Posterior cingulate gyrus (tissue), 11 donors: ENCODE measurements at regions not wholly inside any gene's neighbourhood (a gene's known extent, or its start where the extent isn't known, plus 50 kb on each side); places are given as distances from the start of the nearest gene placed in this dataset.

Source experiments
- DNase-seq, 10 donors: peaks; one replicate each; pipeline versions ENCODE4 v3.0.0 to v3.0.0-alpha.2; 2020 to 2021; ENCODE audit warnings: mixed read lengths in 3 of 10
- intact Hi-C: fragments of 100-400 bp; cut with DNase I; formaldehyde crosslinking; loops from one replicate; pipeline ENCODE4 v1.15.1; 2023

- intact Hi-C loops: no loop called here
- no peak for DNase-seq
Measured at GRCh38 chrX:46308110-46308509, 237.1 kb downstream of the ZNF674 start.

DNA sequence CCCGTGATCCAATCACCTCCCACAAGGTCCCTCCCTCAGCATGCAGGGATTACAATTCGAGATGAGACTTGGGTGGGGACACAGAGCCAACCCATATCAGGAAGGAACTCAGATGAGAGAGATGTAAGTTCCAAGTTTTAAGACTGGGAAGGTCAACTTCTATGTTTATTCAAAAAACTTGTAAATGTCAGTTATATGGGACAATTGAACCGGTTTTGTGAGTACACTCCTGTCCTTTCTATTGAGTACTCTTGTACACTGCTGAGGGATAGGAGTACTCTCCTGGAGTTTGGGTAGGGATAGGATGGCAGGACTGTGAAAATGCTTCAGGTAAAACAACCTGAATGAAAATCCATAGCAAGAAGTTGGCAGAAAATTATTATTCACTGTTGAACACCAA, 239.1 kb downstream of the ZNF674 start:
- no peak for DNase-seq
- intact Hi-C loops: no loop called here

GRCh38 chrX:46305431-46305830, 239.8 kb downstream of the ZNF674 start:
- no peak for DNase-seq
- intact Hi-C loops: no loop called here

DNA sequence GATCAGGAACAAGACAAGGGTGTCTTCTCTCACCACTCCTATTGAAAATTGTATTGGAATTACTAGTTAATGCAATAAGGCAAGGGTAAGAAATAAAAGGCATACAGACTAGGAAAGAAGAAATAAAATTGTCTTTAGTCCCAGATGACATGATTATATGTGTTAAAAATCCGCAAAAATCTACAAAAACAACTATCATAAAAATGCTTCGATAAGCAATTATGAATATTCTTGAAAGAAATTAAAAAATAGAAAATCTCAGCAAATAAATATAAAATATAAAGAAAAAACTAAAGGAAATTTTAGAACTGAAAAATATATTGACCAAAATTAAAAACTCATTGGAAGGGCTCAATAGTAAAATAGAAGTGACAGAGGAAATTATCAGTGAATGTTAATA, 243.3 kb downstream of the ZNF674 start:
- intact Hi-C loops: no loop called here
- no peak for DNase-seq

DNA sequence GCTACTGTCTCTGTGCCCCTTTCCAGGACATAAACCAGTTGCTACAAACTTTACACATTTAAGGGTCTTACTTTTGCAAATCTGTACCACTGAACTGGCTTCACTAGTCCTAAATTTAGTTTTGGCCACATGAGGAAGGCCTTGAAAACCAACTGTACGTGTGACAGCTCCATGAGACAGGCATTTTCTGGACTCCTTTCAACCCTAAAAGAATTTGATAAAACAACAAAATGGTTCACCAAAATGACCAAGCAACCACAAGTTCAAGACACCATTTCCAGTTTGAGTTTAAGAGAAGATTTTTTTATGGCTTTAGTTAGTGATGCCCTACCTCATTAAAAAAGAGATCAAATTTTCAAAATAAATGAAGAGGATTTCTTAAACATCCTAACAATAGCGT, 246.4 kb downstream of the ZNF674 start:
- intact Hi-C loops: no loop called here
- DNase-seq: no peak

DNA sequence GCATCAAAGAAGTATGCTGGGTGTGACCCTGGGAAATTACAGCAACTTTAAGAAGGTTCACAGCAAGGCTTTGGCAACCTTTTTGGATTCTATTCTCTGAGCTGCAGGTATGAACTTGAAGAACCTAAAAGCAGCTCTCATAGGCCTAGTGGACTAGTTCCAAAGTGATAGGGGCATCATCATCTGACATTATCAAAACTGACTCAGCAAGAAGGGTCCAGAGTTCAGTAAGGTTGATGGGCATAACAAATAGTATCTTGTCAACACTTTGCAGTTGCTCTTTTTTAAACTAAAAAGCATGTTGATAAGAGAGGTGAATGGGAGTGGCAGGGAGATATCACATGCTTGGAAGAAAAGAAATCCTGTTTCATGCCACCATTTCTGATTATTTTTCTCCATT, 249.3 kb downstream of the ZNF674 start:
- intact Hi-C loops: no loop called here
- DNase-seq: no peak

- no peak for DNase-seq
- intact Hi-C loops: no loop called here
Measured at GRCh38 chrX:46294234-46294633, 251.0 kb downstream of the ZNF674 start.

- intact Hi-C loops: no loop called here
- no peak for DNase-seq
Measured at GRCh38 chrX:46279925-46280313, 265.3 kb downstream of the ZNF674 start.

DNA sequence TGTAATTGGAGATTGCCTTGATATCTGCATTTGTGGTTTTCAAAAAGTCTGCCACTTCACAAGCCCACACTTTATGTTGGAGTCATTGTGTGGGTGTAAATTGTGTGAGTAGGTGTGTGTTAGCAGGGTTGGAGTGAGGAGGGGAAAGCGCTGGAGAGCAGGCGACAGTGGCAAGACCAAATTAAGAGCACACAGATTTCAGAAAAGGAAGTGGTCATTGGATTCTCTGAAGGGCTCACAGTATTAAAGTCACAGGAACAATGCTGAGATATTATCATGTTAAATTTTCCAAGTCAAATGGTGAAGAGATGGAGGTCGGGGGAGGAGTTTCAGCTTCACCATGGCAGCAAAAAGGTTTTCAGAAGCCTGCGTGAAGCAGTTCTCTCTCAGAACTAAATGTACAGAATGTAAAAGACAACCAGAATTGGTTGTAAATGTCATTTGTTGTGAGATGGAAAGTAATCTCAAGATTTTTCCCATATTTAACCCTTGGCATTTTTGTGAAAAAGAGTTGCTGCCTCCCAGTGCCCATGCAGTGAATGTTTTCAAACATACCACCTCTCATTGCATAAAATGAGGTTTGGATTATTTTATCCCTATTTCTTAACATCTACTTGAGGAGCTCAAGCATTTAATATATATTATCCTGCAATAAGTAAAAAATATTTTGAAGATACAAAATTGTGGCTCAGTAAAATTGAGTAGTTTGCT, 265.9 kb downstream of the ZNF674 start:
- no peak for DNase-seq
- intact Hi-C loops: no loop called here

GRCh38 chrX:46278572-46278971, 266.6 kb downstream of the ZNF674 start:
- no peak for DNase-seq

GRCh38 chrX:46268412-46268811, 276.8 kb downstream of the ZNF674 start:
- intact Hi-C loops: no loop called here
- no peak for DNase-seq

More at GRCh38 chrX:46278572-46278971, 266.6 kb downstream of the ZNF674 start:
- intact Hi-C loops: no loop called here

DNA sequence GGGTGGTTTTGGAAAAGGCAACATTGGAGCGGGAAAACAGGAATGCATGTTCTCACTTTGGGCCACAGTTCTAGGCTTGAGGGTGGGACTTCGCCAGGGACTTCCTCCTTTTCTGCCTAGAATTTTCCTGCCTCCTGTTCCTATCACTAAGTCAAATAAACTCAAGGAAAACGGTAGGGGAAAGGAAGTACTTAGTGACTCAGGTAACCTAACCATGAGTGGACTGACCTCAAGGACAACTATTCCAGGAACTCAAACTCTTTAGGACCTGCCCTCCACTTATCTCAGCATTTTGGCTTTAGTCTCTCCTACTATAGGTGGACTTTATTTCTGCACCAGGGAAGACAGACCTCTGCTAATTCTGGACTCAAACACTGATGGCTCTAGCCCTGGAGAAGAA, 281.7 kb downstream of the ZNF674 start:
- no peak for DNase-seq
- intact Hi-C loops: no loop called here

DNA sequence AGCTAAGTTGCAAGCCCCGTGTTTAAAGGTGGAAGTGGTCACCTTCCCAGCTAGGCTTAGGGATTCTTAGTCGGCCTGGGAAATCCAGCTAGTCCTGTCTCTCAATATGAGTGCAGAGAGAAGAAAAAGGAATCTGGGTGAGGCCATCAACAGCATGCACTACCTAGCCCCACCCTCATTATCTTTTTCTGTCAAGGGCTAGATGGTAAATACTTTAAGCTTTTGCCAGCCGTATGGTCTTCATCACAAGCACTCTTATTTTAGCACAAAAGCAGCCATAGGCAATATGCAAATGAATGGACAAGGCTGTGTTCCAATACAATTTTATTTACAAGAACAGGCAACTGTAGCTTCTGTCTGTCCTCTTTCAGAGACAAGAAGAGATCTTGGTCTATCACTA, 282.9 kb downstream of the ZNF674 start:
- no peak for DNase-seq
- intact Hi-C loops: no loop called here

DNA sequence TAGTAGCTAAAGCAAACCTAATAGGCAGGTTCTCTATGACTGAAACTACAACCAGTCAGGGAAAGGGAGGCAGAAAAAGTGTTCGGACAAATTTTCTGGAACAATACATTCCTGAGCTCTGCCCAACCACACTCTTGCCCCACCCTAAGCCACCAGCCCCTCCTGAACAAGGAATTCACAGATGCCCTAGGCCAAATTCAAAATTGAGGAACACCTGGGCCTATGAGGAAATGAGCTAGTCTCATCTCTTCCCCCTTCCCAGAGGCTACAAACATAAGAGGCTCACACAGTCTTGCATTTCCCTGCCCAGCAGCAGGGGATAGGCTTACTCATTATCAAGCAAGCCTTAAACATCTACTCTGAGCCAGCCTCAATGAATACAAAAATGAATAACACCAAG, 284.7 kb downstream of the ZNF674 start:
- DNase-seq: no peak
- intact Hi-C loops: no loop called here

GRCh38 chrX:46258356-46258755, 286.9 kb downstream of the ZNF674 start:
- DNase-seq: no peak
- intact Hi-C loops: no loop called here

DNA sequence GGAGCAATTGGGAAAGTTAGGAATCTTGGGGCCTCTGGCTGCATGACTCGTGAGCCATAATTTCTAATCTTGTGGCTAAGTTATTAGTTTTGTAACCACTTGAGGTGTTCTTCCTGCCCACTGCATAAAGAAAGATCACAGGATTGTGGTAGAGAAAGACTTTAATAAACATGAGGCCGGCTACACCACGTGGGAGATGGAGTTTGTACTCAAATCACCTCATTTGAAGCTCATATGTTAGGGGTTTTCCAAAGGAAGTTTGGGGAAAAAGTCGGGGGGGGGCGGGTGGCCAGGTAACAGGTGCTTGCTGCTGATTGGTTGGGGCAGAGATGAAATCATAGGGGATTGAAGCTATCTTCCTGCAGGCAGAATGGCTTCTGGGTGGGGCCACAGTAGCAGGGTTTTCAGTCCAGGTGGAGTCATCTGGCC, 287.8 kb downstream of the ZNF674 start:
- no peak for DNase-seq
- intact Hi-C loops: no loop called here

DNA sequence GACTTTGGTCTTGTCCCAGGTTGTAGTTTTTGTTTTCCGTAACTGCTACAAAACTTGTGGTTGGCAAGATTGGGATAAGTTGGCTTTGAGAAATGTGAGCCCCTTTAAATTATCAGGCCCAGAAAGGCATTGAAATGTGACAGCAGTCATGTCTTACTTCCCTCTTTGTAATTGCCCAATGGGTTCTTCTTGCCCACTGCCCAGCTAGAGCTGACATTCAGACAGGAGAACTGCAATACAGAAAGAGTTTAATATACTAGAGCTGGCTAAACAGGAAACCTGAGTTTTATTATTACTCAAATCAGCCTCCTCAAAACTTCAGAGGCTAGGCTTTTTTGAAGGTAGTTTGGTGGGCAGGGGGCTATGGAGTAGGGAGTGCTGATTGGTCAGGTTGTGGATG, 288.3 kb downstream of the ZNF674 start:
- intact Hi-C loops: no loop called here
- no peak for DNase-seq

- intact Hi-C loops: no loop called here
- no peak for DNase-seq
Measured at GRCh38 chrX:46255046-46255445, 290.2 kb downstream of the ZNF674 start.

GRCh38 chrX:46254641-46255040, 290.6 kb downstream of the ZNF674 start:
- intact Hi-C loops: no loop called here
- no peak for DNase-seq

DNA sequence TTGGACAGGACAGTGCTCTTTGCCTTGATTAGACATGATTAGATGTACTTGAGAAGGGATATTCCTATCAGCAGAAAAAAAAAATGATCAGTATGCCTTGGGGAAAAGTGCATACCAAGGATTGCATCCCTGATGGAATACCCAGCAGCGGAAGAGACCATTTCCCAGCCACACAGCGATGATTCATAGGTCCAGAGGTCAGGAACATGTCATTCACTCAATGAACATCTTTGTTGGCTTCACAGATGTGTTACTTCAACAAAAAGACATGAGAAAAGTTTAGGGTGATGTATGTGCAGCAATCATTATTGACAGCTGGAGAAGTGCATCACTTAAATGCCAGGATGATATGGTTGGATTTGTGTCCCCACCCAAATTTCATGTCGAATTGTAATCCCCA, 293.5 kb downstream of the ZNF674 start:
- no peak for DNase-seq
- intact Hi-C loops: no loop called here

GRCh38 chrX:46250151-46250550, 295.1 kb downstream of the ZNF674 start:
- DNase-seq: no peak
- intact Hi-C loops: no loop called here

DNA sequence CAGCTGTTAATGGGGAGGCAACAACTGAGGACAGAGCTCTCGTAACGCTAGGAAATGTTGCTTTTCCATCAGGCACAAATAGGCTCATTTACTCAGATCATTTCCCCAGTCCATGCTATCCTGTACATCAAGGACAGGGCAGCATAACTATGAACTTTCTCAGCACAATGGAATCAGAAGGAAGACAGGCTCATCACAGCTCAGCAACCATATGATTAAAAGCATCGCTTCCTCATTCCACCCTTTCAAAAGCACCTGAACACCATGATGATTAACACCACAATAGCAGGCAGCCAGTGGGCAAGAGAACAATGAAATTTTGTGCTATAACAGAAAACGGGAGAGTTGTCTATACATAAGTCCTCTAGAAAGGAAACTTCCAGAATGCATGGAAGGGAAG, 297.8 kb downstream of the ZNF674 start:
- intact Hi-C loops: no loop called here
- no peak for DNase-seq

- no peak for DNase-seq
- intact Hi-C loops: no loop called here
Measured at GRCh38 chrX:46244451-46244850, 300.8 kb downstream of the ZNF674 start.
